ENCODE measurements at regions not wholly inside any gene's neighbourhood (a gene's known extent, or its start where the extent isn't known, plus 50 kb on each side); places are given as distances from the start of the nearest gene placed in this dataset.
"Not testable (repeated sequence)": the region's sequence is repeated elsewhere in the genome, so short reads cannot be mapped to it uniquely, and the experiment has no call there.

DNA sequence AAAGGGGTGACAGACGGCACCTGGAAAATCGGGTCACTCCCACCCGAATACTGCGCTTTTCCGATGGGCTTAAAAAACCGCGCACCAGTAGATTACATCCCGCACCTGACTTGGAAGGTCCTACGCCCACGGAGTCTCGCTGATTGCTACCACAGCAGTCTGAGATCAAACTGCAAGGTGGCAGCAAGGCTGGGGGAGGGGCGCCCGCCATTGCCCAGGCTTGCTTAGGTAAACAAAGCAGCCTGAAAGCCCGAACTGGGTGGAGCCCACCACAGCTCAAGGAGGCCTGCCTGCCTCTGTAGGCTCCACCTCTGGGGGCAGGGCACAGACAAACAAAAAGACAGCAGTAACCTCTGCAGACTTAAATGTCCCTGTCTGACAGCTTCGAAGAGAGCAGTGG, 234.2 kb upstream of the ANXA10 start:
- not testable (repeated sequence) for DNase-seq

- no peak for DNase-seq
Observed at GRCh38 chr4:167867191-167867590, 225.1 kb upstream of the ANXA10 start.

- no peak for DNase-seq
Observed at GRCh38 chr4:167868163-167868562, 224.2 kb upstream of the ANXA10 start.

DNA sequence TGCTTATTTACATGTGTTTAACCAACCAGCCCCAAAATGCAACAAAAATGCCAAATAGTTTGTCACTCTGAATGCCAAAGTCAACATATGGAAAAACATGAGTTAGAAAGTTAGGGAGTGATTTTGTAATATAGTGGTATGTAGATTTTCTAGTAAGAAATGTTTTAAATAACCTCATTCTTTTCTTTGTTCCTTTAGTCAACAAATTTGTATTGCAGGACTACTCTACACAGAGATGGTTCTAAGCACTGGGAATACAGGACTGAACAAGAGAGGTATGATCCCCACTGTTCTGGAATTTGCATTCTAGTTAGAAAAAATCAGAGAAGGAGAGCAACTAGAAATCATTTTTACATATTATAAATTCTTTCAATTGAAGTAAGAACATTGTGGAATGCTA, 218.8 kb upstream of the ANXA10 start:
- no peak for DNase-seq

DNA sequence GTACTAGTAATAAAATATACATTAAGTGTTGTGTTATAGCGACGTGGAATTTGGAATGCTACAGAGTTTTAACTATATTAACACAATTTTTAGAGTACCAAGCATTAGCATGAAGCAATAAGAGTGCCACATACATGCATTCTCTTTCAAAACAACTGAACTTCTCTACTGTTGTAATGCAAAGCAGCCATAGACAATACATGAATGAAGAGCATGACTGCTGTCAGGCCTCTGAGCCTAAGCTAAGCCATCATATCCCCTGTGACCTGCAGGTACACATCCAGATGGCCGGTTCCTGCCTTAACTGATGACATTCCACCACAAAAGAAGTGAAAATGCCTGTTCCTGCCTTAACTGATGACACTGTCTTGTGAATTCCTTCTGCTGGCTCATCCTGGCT, 216.2 kb upstream of the ANXA10 start:
- not testable (repeated sequence) for DNase-seq

GRCh38 chr4:167877826-167878225, 214.5 kb upstream of the ANXA10 start:
- DNase-seq = not testable (repeated sequence)

DNA sequence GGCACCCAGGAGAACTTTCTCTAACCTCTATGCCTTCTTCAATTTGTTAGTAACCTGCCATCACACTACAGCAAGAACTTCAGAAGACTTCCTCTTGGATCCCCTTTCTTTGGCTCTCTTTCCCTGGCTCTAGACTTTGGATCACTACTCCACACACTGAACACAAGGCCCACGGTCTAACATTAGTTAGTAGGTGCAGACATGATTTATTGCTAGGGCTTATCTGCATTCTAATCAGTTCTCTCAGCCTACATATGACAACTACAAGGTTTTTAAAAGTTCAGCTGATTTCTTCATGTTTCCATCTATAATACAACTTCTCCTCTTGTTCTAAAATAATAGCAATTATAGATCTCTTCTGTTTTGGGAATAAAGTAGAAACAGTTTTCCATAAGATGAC, 209.1 kb upstream of the ANXA10 start:
- no peak for DNase-seq

- DNase-seq = no peak
Observed at GRCh38 chr4:167885071-167885470, 207.3 kb upstream of the ANXA10 start.

DNA sequence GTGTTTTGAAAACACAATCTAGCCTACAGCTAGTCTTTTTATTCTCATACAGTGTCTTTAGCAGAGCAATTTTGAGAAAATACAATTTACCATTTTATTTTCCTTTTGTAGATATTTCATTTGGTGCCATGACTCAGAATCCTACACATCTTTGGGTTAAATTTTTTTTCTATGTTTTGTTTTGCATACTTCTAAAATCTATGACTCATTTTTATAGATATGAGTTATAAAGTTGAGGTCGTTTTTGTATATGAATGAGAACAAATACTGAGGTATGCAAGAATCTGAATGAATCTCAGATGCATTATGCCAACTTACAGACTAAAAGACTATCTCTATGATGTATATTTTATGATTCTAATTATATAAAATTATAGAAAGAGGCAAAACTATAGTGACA, 206.5 kb upstream of the ANXA10 start:
- no peak for DNase-seq

GRCh38 chr4:167887726-167888125, 204.6 kb upstream of the ANXA10 start:
- no peak for DNase-seq

GRCh38 chr4:167890226-167890625, 202.1 kb upstream of the ANXA10 start:
- DNase-seq = no peak

DNA sequence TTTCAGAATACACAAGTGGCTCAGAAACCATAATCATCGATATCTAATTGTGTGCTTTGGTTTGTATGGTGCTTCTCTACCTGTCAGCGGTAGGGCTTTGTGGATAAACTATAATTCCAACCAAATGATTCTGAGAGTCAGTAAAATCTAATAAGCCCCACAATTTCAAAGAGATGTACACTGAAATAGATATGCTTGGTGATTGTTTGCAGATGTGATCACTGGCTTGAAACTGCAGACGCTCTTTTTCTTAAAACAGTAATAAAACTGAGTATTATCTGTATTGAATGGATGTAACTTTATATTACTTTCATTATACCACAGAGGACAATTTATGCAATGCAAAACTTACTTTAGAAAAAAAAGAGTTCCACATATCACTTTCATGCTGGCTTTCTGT, 198.8 kb upstream of the ANXA10 start:
- DNase-seq = no peak

GRCh38 chr4:167896260-167896659, 196.1 kb upstream of the ANXA10 start:
- not testable (repeated sequence) for DNase-seq

DNA sequence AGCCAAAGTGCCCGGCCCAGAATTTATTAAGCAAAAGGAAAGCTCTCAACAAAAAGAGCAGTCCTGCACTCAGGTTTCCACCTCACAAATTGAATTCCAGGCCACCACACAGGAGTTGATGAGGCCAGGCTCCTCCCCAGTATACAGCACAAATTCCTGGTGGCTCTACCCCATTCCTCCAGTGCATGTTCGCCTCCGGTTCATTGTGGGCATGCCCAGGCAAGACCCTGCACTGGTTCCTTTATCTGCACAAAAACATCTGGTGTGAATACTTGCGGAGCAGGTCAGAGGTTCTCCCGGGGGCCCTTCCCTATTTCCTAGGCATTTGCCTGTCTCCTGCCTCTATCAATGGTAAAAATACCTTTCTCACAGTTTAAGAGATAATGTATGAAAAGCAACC, 195.2 kb upstream of the ANXA10 start:
- no peak for DNase-seq

DNA sequence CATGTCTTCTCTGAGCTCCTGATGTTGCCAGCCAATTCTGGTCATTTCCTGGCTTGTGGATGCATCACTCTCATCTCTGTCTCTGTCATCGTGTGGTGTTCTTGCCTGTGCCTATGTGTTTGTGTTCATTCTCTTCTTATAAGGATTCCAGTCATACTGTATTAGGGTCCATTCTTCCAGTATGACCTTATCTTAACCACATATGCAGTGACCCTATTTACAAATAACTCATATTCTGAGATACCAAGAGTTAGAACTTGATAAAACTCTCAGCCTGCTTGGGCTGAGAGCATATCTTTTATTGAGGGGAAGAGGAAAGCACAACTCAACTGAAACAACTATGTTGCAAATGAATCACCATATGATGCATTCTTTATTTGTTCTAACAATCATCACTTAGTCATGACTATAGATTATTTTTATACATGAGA, 189.0 kb upstream of the ANXA10 start:
- no peak for DNase-seq

DNA sequence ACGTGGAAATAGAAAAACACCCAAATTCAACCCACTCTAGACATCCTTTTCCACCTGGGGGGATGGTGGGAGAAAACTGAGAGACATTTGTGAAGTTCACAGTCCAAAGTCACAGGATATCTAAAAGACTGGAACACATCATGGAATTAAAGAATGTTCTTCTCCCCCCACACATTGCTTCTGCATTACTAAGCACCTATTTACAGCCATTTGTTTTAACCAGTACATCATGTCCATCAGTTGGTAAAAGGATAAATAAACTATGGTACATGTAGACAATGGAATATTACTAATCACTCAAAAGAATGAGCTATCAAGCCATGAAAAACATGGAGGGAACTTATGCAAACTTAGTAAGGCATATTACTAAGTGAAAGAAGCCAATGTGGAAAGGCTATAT, 185.5 kb upstream of the ANXA10 start:
- no peak for DNase-seq

DNA sequence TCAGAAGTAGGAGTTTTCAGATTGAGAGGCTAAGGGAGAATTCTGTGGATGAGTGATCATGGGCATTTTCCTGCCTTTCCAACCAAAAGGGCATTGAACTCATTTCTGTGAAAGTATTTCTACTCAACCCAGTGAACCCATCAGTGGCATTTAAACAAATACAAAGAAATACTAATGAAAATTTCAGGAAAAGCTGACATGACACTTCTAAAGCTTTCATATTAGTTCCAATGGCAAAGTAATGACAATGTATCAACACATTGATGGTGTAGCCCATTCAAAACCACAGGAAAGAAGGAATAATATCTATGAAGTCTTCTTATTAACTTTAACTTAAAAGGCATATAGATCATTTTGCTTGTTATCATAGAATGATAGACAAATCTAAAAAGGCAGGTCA, 183.5 kb upstream of the ANXA10 start:
- no peak for DNase-seq

GRCh38 chr4:167912535-167912934, 179.8 kb upstream of the ANXA10 start:
- DNase-seq = not testable (repeated sequence)

DNA sequence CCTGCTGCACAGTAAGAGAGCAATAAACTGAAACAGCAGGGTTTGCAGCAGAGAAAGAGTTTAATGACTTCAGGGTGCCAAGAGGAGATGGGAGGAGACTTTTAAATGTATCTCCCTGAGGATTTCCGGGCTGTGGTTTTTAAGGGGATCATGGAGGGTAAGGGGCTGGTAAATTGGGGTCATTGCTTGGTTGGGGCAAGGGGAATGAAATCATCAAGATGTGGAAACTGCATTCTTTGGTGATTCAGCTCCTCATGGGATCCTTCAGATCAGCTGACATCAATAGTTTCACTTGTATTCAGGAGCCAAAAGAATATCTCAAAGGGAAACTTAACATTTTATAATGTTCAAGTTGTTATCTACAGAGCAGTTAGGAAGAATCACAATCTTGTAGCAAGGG, 174.3 kb upstream of the ANXA10 start:
- no peak for DNase-seq

- no peak for DNase-seq
Observed at GRCh38 chr4:167930166-167930565, 162.2 kb upstream of the ANXA10 start.

DNA sequence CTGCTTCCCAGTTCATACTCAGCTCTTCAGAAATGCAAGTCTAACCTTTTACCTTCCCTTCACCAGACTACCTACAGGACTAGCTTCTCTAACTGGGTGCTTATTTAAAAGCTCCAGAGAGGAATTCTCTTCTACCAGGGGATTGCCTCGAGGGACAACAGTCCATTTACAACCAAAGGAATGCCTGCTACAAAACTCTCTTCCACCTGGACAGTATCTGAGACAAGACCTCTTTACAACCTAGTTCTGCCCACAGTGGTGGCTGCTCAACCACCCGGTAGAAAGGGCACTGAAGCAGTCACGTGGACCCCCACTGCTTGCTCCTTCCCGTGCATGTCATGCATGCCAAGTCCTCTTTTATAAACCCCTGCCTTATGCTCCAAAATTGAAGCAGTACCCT, 158.1 kb upstream of the ANXA10 start:
- DNase-seq = no peak

DNA sequence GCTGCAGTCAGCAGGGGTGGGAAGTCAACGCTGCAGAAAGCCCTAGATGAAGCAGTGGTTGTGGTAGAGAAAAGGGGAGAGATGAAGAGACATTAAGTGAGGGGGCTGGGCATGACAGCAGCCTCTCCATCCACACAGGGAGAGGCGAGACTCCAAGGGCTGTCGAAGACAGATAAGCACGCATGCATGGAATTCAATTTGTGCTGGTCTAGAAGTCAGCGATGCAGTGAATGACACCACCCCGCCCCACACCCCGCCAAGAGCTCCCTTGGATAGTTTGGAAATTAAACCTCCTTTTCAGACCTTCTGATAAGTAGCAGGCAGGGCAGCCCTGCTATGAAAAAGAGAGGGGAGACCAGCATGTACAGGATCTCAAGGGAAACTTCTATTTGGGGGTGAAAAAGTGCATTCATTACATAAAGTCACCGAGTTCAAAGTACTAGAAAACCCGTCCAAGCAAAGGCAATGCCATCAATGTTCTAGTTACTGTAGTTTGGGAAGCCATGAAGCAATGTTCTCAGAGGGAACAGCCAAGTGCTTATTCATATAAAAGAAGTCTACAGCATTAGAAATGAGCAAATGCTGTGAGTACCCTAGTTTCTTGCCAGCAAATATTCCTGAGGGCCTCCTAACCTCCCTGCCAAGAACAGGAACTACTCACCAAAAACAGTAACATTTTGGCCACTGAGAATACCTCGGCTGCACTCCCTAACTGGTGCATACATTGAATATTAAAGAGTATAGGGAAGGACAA, 152.3 kb upstream of the ANXA10 start:
- peak in 1 of 3 donors; percentile 0 for DNase-seq

DNA sequence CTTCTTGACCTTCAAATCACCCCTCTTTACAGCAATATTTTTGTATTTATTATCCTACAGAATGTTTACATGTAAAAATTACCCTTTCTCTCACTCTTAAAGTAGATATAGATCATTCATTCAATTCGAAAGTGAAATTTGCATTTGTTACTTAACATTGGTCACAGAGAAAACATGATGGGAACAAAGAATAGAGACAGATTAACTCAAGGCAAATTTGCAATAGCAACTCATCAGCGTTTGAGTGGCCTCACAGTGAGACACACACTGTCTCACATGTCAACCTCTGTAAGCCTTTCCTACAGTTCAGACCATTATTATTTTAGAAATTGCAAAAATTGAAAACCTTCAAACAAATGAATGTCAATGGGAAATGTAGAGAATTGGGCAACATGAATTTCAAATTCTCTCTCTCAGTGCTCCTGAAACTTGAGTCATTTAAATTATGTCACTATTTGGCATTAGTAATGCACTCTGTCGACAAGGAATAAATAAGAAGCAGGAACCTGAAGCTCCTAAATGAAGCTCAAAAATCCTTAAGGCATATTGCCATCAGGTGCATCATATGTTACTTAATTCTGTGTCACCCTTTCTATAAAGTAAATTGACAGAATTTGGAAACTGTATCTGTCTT, 148.3 kb upstream of the ANXA10 start:
- DNase-seq = no peak

DNA sequence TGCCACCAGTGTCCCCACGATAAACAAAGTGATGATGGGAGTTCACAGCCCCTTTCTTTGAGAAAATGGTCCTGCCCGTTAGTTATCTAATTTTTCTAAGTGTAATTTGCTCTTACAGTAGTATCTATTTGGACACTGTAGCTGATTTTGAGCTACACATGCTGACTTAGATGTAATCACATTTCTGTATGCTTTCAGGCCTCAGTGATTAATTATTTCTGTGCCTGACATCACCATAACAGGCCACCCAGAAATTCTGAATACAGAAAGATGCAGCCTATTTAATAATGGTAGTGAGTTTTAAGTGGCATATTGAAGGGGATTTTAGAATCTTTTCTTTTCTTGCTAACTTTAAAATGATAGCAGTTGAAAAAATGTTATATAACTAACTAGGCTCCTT, 147.6 kb upstream of the ANXA10 start:
- no peak for DNase-seq

DNA sequence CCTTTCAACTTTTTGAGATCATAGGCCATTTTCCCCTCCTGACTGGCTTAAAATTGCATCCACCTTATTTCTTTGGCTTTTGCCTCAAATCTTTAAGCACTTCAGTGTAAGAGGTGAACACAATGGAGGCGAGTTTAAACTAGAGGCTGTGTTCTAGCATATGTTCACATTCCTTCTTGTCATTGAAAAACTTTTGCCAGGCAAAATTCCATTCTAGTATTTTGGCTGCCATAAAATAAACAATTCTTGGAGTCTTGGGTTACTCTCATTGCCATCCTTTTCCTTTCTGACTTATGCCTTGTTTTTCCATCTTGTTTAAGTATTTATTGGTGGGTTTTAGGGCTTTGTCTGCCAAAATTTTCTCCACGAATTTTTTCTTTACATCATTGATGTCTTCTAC, 137.3 kb upstream of the ANXA10 start:
- DNase-seq = no peak

Measured in suppressor macrophage treated with lipopolysaccharide for 1 hour (primary cell).